ENCODE measurements at regions not wholly inside any gene's neighbourhood (a gene's known extent, or its start where the extent isn't known, plus 50 kb on each side); places are given as distances from the start of the nearest gene placed in this dataset.

GRCh38 chr1:198904321-198904720 lies 265.5 kb downstream of the PTPRC start:
- DNase-seq (ENCODE audit: low read depth in 2 of 2), result no peak

- DNase-seq (ENCODE audit: low read depth in 2 of 2), result no peak
Observed at GRCh38 chr1:198906739-198907422, 268.0 kb downstream of the PTPRC start.

GRCh38 chr1:198907423-198907746 lies 268.5 kb downstream of the PTPRC start:
- DNase-seq (ENCODE audit: low read depth in 2 of 2), result no peak

- no peak for DNase-seq (ENCODE audit: low read depth in 2 of 2)
Observed at GRCh38 chr1:198908995-198909394, 270.2 kb downstream of the PTPRC start.

- no peak for DNase-seq (ENCODE audit: low read depth in 2 of 2)
Observed at GRCh38 chr1:198909973-198910372, 271.1 kb downstream of the PTPRC start.

- DNase-seq (ENCODE audit: low read depth in 2 of 2), result no peak
Observed at GRCh38 chr1:198910816-198911215, 272.0 kb downstream of the PTPRC start.

- no peak for DNase-seq (ENCODE audit: low read depth in 2 of 2)
Observed at GRCh38 chr1:198912046-198912445, 273.2 kb downstream of the PTPRC start.

GRCh38 chr1:198913667-198914066 lies 274.8 kb downstream of the PTPRC start:
- no peak for DNase-seq (ENCODE audit: low read depth in 2 of 2)

GRCh38 chr1:198915327-198916231 lies 276.7 kb downstream of the PTPRC start:
- DNase-seq (ENCODE audit: low read depth in 2 of 2), result no peak

- no peak for DNase-seq (ENCODE audit: low read depth in 2 of 2)
Observed at GRCh38 chr1:198917226-198917625, 278.4 kb downstream of the PTPRC start.

- no peak for DNase-seq (ENCODE audit: low read depth in 2 of 2)
Observed at GRCh38 chr1:198918920-198919319, 280.1 kb downstream of the PTPRC start.

GRCh38 chr1:198919667-198920398 lies 281.0 kb downstream of the PTPRC start:
- DNase-seq (ENCODE audit: low read depth in 2 of 2), result no peak

GRCh38 chr1:198922638-198923430 lies 284.0 kb downstream of the PTPRC start:
- DNase-seq (ENCODE audit: low read depth in 2 of 2), result no peak

- no peak for DNase-seq (ENCODE audit: low read depth in 2 of 2)
Observed at GRCh38 chr1:198923993-198924392, 285.2 kb downstream of the PTPRC start.

- DNase-seq (ENCODE audit: low read depth in 2 of 2), result no peak
Observed at GRCh38 chr1:198925567-198925966, 286.7 kb downstream of the PTPRC start.

- no peak for DNase-seq (ENCODE audit: low read depth in 2 of 2)
Observed at GRCh38 chr1:198927129-198927528, 288.3 kb downstream of the PTPRC start.

GRCh38 chr1:198929111-198929604 lies 290.3 kb downstream of the PTPRC start:
- no peak for DNase-seq (ENCODE audit: low read depth in 2 of 2)

GRCh38 chr1:198929961-198930599 lies 291.2 kb downstream of the PTPRC start:
- DNase-seq (ENCODE audit: low read depth in 2 of 2), result no peak

GRCh38 chr1:198932351-198932991 lies 293.6 kb downstream of the PTPRC start:
- no peak for DNase-seq (ENCODE audit: low read depth in 2 of 2)

GRCh38 chr1:198933515-198934222 lies 294.8 kb downstream of the PTPRC start:
- no peak for DNase-seq (ENCODE audit: low read depth in 2 of 2)
